Natural killer cell treated with Interleukin-12 subunit alpha and Interleukin-12 subunit beta and Interleukin-15 and Interleukin-18, amount 100 ng/mL, for 72 hours (primary cell): ENCODE measurements at regions not wholly inside any gene's neighbourhood (a gene's known extent, or its start where the extent isn't known, plus 50 kb on each side); places are given as distances from the start of the nearest gene placed in this dataset.

Experiments
- ATAC-seq, 2 donors: fragments of 150-1000 bp; cut with Tn5 transposase in 1 of 2; sonication (Bioruptor Pico), chemical (Tn5 transposase) in 1 of 2; 2 replicates each; pipeline ENCODE4 v1.10.0; 2021
- DNase-seq: peaks from one replicate; pipeline ENCODE4 v3.0.0; 2022; ENCODE audit warnings: low spot score
- H3K27ac Mint-ChIP-seq, 2 donors: 1 replicate in 1 of 2; 2 replicates in 1 of 2; pipeline ENCODE4 v1.8.0; 2022; ENCODE audit warnings: mixed read lengths in 2 of 2, mild to moderate bottlenecking in 1 of 2, moderate library complexity in 1 of 2
- H3K27me3 Mint-ChIP-seq, 2 donors: 1 replicate in 1 of 2; 2 replicates in 1 of 2; pipeline ENCODE4 v1.8.0; 2022; ENCODE audit warnings: mixed read lengths in 2 of 2
- H3K36me3 Mint-ChIP-seq: one replicate; pipeline ENCODE4 v1.8.0; 2022; ENCODE audit warnings: mixed read lengths
- H3K4me1 Mint-ChIP-seq, 2 donors: 1 replicate in 1 of 2; 2 replicates in 1 of 2; pipeline ENCODE4 v1.8.0; 2022; ENCODE audit warnings: low read depth in 2 of 2, mixed read lengths in 2 of 2, mild to moderate bottlenecking in 1 of 2
- H3K4me3 Mint-ChIP-seq: one replicate; pipeline ENCODE4 v1.8.0; 2022; ENCODE audit warnings: mixed read lengths
- H3K9me3 Mint-ChIP-seq: 2 replicates; pipeline ENCODE4 v1.8.0; 2022; ENCODE audit warnings: mixed read lengths

DNA sequence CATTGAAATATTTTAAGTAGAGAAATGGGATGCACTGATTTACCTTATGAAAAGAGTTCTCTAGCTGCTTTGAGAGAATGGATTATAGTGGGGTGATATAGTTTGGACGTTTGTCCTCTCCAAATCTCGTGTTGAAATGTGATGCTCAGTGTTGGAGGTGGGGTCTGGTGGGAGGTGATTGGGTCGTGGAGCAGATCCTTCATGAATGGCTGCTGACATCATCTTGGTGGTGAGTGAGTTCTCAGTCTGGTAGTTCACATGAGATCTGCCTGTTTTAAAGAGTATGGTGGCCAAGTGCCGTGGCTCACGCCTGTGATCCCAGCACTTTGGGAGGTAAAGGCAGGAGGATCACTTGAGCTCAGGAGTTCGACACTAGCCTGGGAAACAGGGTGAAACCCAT, 58.7 kb upstream of the SH3RF3 start:
- Mint-ChIP-seq H3K27ac (no peak overlapping the region), H3K36me3 (no peaks in the 10 kb centered on the region)

GRCh38 chr2:109069331-109070194, 59.4 kb upstream of the SH3RF3 start:
- Mint-ChIP-seq H3K4me1 (no peaks in the 10 kb centered on the region), H3K27ac (no peak overlapping the region)
- no peak for ATAC-seq

More for the DNA sequence above, 58.7 kb upstream of the SH3RF3 start:
- no peak for DNase-seq
- H3K9me3 Mint-ChIP-seq: no peaks in the 10 kb centered on the region
- no peak for ATAC-seq
- H3K4me1 Mint-ChIP-seq: no peaks in the 10 kb centered on the region
- peaks cover 18 to 34% of the 10 kb centered on the region in 2 donors for H3K27me3 Mint-ChIP-seq
- no peak overlapping the region for H3K4me3 Mint-ChIP-seq

GRCh38 chr2:109068811-109069210, 60.2 kb upstream of the SH3RF3 start:
- Mint-ChIP-seq H3K27me3 (peaks cover 13 to 35% of the 10 kb centered on the region in 2 donors), H3K4me1 (no peaks in the 10 kb centered on the region), H3K4me3 (no peak overlapping the region), H3K27ac (no peak overlapping the region), H3K9me3 (no peaks in the 10 kb centered on the region), H3K36me3 (no peaks in the 10 kb centered on the region)
- no peak for ATAC-seq
- DNase-seq: no peak

More at GRCh38 chr2:109069331-109070194, 59.4 kb upstream of the SH3RF3 start:
- Mint-ChIP-seq H3K9me3 (no peaks in the 10 kb centered on the region), H3K27me3 (peaks cover 15 to 38% of the 10 kb centered on the region in 2 donors), H3K4me3 (no peak overlapping the region), H3K36me3 (no peaks in the 10 kb centered on the region)
- no peak for DNase-seq

- Mint-ChIP-seq H3K4me3 (no peak overlapping the region), H3K9me3 (no peaks in the 10 kb centered on the region), H3K27ac (no peak overlapping the region), H3K36me3 (no peaks in the 10 kb centered on the region), H3K4me1 (no peaks in the 10 kb centered on the region), H3K27me3 (peaks cover 7 to 25% of the 10 kb centered on the region in 2 donors)
- no peak for ATAC-seq
- DNase-seq: no peak
Observed at GRCh38 chr2:109067631-109068125, 61.3 kb upstream of the SH3RF3 start.

DNA sequence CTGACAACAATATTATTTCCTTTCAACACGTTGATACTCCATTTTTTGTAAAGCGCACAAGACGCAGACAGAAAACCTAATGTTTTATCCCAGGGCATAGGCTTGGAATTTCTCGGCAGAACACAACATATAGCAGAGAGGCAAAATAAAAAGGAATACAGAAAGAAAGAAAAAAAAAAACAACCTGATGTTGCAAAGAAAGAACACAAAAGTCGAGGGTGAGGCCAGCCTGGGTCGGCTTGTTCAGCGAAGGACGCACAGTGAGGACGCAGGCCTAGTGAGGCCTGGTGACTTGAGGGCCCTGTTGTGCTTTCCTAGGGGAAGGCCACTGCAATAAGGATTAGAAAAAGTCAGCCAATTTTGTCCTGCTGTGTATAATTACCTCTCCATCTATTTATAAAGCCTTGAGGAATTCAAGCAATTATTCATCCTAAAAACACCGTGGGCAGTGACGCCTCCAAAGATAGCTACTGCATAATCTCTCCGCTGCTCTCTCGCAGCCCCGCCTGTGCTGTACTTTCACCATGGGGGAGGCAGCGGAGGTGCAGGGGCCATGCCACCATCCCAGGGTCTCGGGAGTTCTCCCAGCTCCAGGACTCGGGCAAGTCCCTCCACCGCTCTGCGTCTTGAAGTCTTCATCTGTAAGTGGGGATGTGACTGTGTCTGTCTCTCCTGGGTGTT, 61.9 kb upstream of the SH3RF3 start:
- H3K27me3 Mint-ChIP-seq: peaks cover 6 to 23% of the 10 kb centered on the region in 2 donors
- no peaks in the 10 kb centered on the region for H3K9me3 Mint-ChIP-seq
- no peak overlapping the region for H3K4me3 Mint-ChIP-seq
- DNase-seq (no peak), ATAC-seq (no peak)
- H3K36me3 Mint-ChIP-seq: no peaks in the 10 kb centered on the region
- no peaks in the 10 kb centered on the region for H3K4me1 Mint-ChIP-seq
- H3K27ac Mint-ChIP-seq: no peak overlapping the region

DNA sequence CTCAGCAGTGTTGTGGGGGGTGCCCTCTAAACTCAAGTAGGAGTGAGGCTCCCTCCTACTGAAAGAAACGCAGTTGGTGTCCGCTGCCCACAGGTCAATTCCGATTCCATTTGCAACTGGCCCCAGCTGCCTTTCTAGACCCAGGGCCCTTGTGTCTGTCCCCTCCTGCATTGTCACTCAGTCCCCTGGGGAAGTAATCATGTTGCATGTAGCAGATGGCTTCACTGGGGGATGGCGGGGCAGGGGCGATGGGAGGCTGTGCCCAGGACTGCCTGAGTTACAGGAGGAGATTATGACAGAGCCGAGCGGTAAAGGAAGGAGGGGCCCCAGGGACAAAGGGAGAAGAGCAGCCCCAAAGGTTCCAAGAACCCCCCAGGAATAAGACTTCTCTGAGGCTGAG, 62.5 kb upstream of the SH3RF3 start:
- Mint-ChIP-seq H3K36me3 (no peaks in the 10 kb centered on the region), H3K27me3 (peaks cover 6 to 17% of the 10 kb centered on the region in 2 donors), H3K27ac (no peak overlapping the region), H3K4me1 (no peaks in the 10 kb centered on the region), H3K9me3 (no peaks in the 10 kb centered on the region), H3K4me3 (no peak overlapping the region)
- DNase-seq (no peak), ATAC-seq (no peak)

DNA sequence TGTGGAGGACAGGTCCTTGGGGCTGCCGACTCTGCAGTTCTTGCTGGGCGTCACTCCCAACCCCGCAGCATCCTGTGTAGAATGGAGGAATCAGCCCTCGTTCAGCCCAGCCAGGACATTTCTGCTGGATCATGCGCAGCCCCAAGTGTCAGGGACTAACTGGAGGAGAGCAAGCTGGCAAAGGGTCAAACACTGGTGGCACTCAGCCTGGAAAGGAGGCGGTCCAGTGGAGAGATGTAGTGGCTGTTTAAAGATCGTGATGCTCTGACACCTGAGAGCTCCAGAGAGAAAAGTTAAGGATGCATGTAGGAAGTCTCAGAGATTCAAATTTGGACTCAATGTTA, 63.6 kb upstream of the SH3RF3 start:
- ATAC-seq: no peak
- Mint-ChIP-seq H3K9me3 (no peaks in the 10 kb centered on the region), H3K27me3 (peaks cover 6 to 15% of the 10 kb centered on the region in 2 donors), H3K27ac (no peak overlapping the region), H3K36me3 (no peaks in the 10 kb centered on the region), H3K4me1 (no peaks in the 10 kb centered on the region), H3K4me3 (no peak overlapping the region)
- no peak for DNase-seq

DNA sequence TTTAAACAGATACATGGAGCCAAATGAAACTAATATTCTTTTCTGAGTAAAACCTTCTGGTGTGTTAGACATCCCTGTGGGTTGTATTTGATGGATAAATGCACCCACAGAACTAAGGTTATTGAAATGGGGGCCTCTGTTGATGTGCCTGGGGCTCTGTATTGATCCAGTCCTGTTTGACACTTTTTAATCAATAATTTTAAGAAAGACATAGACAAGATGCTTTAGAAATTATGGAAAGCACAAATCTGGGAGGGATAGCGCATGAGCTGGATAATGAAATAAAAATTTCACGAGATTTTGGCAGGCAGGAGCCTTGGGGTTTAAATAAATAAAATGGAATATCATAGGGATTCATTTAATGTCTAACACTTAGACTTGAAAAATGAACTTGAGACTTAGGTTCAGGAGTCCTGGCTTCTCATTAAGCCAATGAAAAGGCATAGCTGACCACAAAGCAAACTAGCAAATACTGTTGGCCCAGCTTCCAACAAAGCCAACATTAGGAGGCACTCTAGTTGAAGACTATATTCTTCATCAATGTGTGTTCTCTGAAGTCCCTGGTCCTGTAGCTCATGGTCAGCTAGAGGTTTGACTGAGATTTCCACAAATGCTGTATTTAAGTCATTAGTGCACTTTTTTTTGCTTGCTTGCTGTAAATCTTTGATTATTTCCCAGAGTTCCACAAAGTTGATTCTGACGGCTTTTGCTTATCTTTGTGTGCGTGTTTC, 64.2 kb upstream of the SH3RF3 start:
- Mint-ChIP-seq H3K27me3 (peaks cover 5 to 11% of the 10 kb centered on the region in 2 donors), H3K27ac (no peak overlapping the region), H3K4me1 (no peaks in the 10 kb centered on the region), H3K4me3 (no peak overlapping the region), H3K9me3 (no peaks in the 10 kb centered on the region), H3K36me3 (no peaks in the 10 kb centered on the region)
- DNase-seq: no peak
- no peak for ATAC-seq

DNA sequence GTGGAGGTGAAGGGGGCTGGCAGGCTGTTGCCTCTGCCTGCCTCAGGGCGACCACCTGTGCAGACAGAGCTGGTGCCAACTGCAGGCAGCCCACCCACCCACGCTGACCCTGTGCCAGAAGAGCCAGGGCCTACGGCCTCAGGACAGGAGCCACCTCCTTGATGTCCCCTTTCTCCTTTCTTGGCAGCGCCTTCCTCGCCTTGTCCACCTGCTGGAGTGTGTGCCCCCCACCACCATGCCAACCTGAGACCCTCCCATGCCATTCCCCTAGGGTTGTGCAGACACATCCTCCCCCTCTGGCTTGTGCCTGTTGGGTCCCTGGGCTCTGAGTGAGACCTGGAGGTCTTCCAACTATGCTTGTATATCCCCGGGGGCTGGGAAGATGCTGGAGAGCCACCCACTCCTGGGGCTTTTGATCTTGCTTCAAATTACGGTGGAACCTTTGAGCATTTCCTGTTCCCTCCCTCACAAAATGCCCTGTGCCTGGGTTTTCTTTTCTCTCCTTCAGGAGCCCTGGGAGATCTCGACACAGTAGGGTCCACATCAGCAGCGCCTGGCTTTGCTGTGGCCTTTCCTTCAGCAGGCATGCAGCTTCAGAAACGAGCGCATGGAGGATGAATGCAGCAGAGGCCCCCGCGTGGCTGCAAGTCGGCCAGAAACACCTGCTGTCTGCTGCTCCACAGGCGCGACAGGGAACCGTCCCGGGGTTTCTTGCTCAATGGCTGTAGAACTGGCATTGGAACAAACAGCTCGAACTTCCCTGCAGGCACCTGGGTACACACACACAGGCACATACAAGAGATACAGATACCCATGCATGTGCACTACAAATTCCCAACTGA, 65.9 kb upstream of the SH3RF3 start:
- Mint-ChIP-seq H3K4me3 (no peak overlapping the region), H3K9me3 (no peaks in the 10 kb centered on the region), H3K27me3 (peaks cover 3 to 7% of the 10 kb centered on the region in 2 donors), H3K27ac (no peak overlapping the region), H3K4me1 (no peaks in the 10 kb centered on the region), H3K36me3 (no peaks in the 10 kb centered on the region)
- ATAC-seq (no peak), DNase-seq (no peak)

DNA sequence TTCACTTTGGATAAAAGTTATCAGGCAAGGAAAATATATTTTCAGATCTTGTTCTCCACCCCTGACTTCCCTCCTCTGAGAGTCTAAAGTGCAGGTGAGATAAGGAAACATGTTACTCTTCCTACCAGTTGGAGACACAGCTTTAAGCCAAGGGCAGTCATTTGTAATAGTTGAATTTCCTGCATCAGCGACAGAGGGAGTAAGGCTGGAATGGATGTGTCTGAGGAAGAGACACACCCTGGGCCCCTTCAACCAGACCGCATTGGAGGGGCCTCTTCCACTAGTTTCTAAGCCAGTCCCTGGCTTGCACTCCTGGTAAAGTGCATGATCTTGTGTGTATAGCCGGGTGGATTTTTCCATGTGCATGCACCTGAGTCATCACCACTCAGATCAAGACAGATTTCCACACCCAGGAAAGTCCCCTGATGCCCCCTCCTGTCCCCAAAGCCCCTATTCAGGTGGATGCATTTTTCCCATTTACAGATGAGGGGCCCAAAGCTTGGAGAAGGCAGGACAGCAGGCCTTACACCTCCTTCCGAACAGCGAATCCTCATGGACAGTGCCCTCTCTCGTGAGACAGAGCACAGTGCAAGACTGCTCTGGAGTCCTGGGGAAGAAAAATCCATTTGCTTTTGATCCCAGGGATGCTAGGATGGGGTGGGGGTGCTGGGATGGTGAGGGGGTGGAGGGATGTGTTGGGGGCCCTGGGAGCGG, 66.7 kb upstream of the SH3RF3 start:
- Mint-ChIP-seq H3K36me3 (no peaks in the 10 kb centered on the region), H3K4me3 (no peak overlapping the region), H3K9me3 (no peaks in the 10 kb centered on the region), H3K4me1 (no peaks in the 10 kb centered on the region), H3K27me3 (peaks cover under 1 to 7% of the 10 kb centered on the region in 2 donors), H3K27ac (no peak overlapping the region)
- no peak for DNase-seq
- no peak for ATAC-seq

DNA sequence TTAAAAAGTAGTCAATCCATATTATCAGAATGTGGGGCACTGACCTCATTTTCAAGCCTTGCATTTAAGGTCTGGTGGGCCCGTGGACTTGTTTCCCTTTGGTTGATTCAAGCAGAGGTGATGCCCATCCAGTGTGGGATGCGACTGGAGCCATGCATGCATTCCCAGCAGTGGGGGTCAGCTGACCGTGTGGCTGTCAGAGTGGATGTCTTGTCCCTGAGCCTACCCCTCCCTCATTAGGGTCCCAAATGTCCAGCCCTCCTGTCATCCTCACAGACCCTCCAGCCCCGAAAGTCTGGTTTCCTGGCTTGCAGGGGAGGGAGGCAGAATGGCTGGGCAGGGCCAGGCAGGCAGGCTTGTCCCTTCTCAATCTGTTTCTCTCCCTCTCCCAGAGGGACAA, 67.3 kb upstream of the SH3RF3 start:
- Mint-ChIP-seq H3K4me1 (no peaks in the 10 kb centered on the region), H3K9me3 (no peaks in the 10 kb centered on the region), H3K27ac (no peak overlapping the region), H3K27me3 (peaks cover 3 to 7% of the 10 kb centered on the region in 2 donors), H3K4me3 (no peak overlapping the region), H3K36me3 (no peaks in the 10 kb centered on the region)
- no peak for DNase-seq
- ATAC-seq: no peak

GRCh38 chr2:109060496-109060895, 68.5 kb upstream of the SH3RF3 start:
- Mint-ChIP-seq H3K9me3 (no peaks in the 10 kb centered on the region), H3K27ac (no peak overlapping the region), H3K4me1 (no peaks in the 10 kb centered on the region), H3K36me3 (no peaks in the 10 kb centered on the region), H3K27me3 (peaks cover 6 to 10% of the 10 kb centered on the region in 2 donors), H3K4me3 (no peak overlapping the region)
- DNase-seq (no peak), ATAC-seq (no peak)
